CD4-positive, alpha-beta T cell treated with Interleukin-2 at 100 ng/mL for 4 hours (primary cell): ENCODE measurements at regions not wholly inside any gene's neighbourhood (a gene's known extent, or its start where the extent isn't known, plus 50 kb on each side); places are given as distances from the start of the nearest gene placed in this dataset.

Source experiments
- DNase-seq: peaks from one replicate; pipeline ENCODE4 v3.0.0-alpha.2; 2020; ENCODE audit warnings: low spot score

GRCh38 chr2:180208841-180209240, 201.7 kb upstream of the CWC22 start:
- DNase-seq, result no peak

GRCh38 chr2:180205621-180206235, 198.6 kb upstream of the CWC22 start:
- no peak for DNase-seq

GRCh38 chr2:180203972-180204371, 196.9 kb upstream of the CWC22 start:
- DNase-seq, result no peak

- no peak for DNase-seq
These were observed 195.4 kb upstream of the CWC22 start for GRCh38 chr2:180202467-180202951.

- no peak for DNase-seq
These were observed 189.4 kb upstream of the CWC22 start for GRCh38 chr2:180196419-180196977.

- DNase-seq, result no peak
These were observed 188.8 kb upstream of the CWC22 start for GRCh38 chr2:180195847-180196246.

GRCh38 chr2:180191432-180192124, 184.5 kb upstream of the CWC22 start:
- DNase-seq, result no peak

GRCh38 chr2:180190851-180191250, 183.8 kb upstream of the CWC22 start:
- no peak for DNase-seq

GRCh38 chr2:180187611-180188010, 180.5 kb upstream of the CWC22 start:
- no peak for DNase-seq

- no peak for DNase-seq
These were observed 177.4 kb upstream of the CWC22 start for GRCh38 chr2:180184506-180184905.

- DNase-seq, result no peak
These were observed 173.4 kb upstream of the CWC22 start for GRCh38 chr2:180180511-180180910.

- DNase-seq, result no peak
These were observed 170.4 kb upstream of the CWC22 start for GRCh38 chr2:180177534-180177933.

GRCh38 chr2:180175736-180176135, 168.6 kb upstream of the CWC22 start:
- DNase-seq, result no peak

- no peak for DNase-seq
These were observed 167.5 kb upstream of the CWC22 start for GRCh38 chr2:180174580-180174979.

GRCh38 chr2:180169474-180169873, 162.4 kb upstream of the CWC22 start:
- DNase-seq, result no peak

GRCh38 chr2:180161415-180161814, 154.3 kb upstream of the CWC22 start:
- no peak for DNase-seq

- no peak for DNase-seq
These were observed 152.8 kb upstream of the CWC22 start for GRCh38 chr2:180159921-180160320.

- no peak for DNase-seq
These were observed 151.9 kb upstream of the CWC22 start for GRCh38 chr2:180158961-180159360.

GRCh38 chr2:180156651-180157050, 149.6 kb upstream of the CWC22 start:
- no peak for DNase-seq

GRCh38 chr2:180150606-180151005, 143.5 kb upstream of the CWC22 start:
- no peak for DNase-seq

- DNase-seq, result no peak
These were observed 139.4 kb upstream of the CWC22 start for GRCh38 chr2:180146541-180146940.

- DNase-seq, result no peak
These were observed 139.0 kb upstream of the CWC22 start for GRCh38 chr2:180146114-180146513.

- DNase-seq, result no peak
These were observed 138.1 kb upstream of the CWC22 start for GRCh38 chr2:180145163-180145562.
